Naive B cell (primary cell): ENCODE measurements at regions not wholly inside any gene's neighbourhood (a gene's known extent, or its start where the extent isn't known, plus 50 kb on each side); places are given as distances from the start of the nearest gene placed in this dataset.
A peak's percentile ranks its signal among the peaks of the same experiment; 100 is the strongest.

Source experiments
- ATAC-seq, 2 donors: fragments of 150-1000 bp; cut with Tn5 transposase; 2 replicates each; pipeline ENCODE4 v1.10.0; 2021; ENCODE audit warnings: low read depth in 2 of 2, mild to moderate bottlenecking in 2 of 2, moderate library complexity in 2 of 2
- DNase-seq: peaks from one replicate; pipeline ENCODE4 v3.0.0; 2022
- H3K27ac Mint-ChIP-seq, 6 donors: one replicate each; pipeline ENCODE4 v1.8.0; 2020 to 2022; ENCODE audit warnings: mild to moderate bottlenecking in 6 of 6, mixed read lengths in 6 of 6, moderate library complexity in 5 of 6, inconsistent platforms in 2 of 6
- H3K27me3 Mint-ChIP-seq, 3 donors: one replicate each; pipeline ENCODE4 v1.8.0; 2021 to 2022; ENCODE audit warnings: mixed read lengths in 3 of 3, mild to moderate bottlenecking in 1 of 3
- H3K36me3 Mint-ChIP-seq, 2 donors: one replicate each; pipeline ENCODE4 v1.8.0; 2020 to 2022; ENCODE audit warnings: mixed read lengths in 2 of 2, inconsistent platforms in 1 of 2, mild to moderate bottlenecking in 1 of 2
- H3K4me1 Mint-ChIP-seq, 3 donors: one replicate each; pipeline ENCODE4 v1.8.0; 2020 to 2022; ENCODE audit warnings: mixed read lengths in 3 of 3, inconsistent platforms in 1 of 3, mild to moderate bottlenecking in 1 of 3, moderate library complexity in 1 of 3
- H3K4me3 Mint-ChIP-seq, 8 donors: one replicate each; pipeline ENCODE4 v1.8.0; 2020 to 2022; ENCODE audit warnings: mild to moderate bottlenecking in 8 of 8, mixed read lengths in 8 of 8, moderate library complexity in 8 of 8, inconsistent platforms in 2 of 8
- H3K9me3 Mint-ChIP-seq, 7 donors: one replicate each; pipeline ENCODE4 v1.8.0; 2020 to 2022; ENCODE audit warnings: mixed read lengths in 7 of 7, mild to moderate bottlenecking in 5 of 7, inconsistent platforms in 2 of 7, moderate library complexity in 1 of 7

DNA sequence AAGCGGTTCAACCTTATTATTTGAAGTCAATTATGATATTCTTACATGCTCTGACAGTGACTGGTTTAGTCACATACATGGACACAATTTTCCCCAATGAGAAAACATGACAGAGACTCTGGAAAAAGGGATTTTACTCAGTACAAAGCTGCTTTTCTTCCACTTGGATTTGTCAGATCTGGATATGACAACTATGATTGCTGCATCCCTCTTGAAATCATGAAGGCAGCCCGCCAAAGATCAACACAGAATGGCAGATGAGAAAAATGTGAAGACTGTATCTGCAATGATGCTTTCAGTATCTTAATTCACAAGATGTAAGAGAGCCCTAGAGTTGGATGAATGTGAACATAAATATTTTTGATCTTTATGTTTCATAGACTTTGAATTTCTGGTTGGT, 439.6 kb downstream of the CDH8 start:
- H3K27ac Mint-ChIP-seq, result no peak overlapping the region
- no peak for DNase-seq
- no peak overlapping the region for H3K4me3 Mint-ChIP-seq
- no peaks in the 10 kb centered on the region for H3K4me1 Mint-ChIP-seq
- H3K9me3 Mint-ChIP-seq, result peaks cover 2 to 13% (median 5%) of the 10 kb centered on the region in 7 donors
- ATAC-seq, result no peak
- no peaks in the 10 kb centered on the region for H3K36me3 Mint-ChIP-seq
- no peaks in the 10 kb centered on the region for H3K27me3 Mint-ChIP-seq

DNA sequence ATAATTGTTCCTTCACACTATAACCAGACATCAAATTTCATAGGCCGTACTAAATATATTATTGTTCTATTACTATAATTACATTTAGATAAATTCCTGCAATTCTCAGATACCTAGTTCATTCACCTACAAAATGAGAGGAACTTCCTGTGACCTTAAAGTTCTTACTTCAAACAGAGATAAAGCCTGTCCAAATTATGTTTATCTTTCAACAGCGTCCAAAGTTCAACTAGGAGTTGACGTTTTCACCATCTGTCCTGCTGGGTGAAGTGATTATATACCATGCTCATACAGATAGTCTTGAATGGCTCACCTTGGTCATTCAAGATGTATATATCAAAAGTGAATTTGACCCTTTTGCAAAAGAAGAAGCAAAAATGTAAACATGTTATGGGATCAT, 440.6 kb downstream of the CDH8 start:
- Mint-ChIP-seq H3K27me3 (no peaks in the 10 kb centered on the region), H3K4me3 (no peak overlapping the region), H3K27ac (no peak overlapping the region), H3K4me1 (no peaks in the 10 kb centered on the region), H3K9me3 (peaks cover 2 to 13% (median 5%) of the 10 kb centered on the region in 7 donors), H3K36me3 (no peaks in the 10 kb centered on the region)
- no peak for DNase-seq
- ATAC-seq, result no peak

GRCh38 chr16:61590577-61590976, 445.7 kb downstream of the CDH8 start:
- no peaks in the 10 kb centered on the region for H3K4me1 Mint-ChIP-seq
- DNase-seq, result no peak
- no peaks in the 10 kb centered on the region for H3K27me3 Mint-ChIP-seq
- H3K27ac Mint-ChIP-seq, result no peak overlapping the region
- H3K9me3 Mint-ChIP-seq, result peaks cover 0 to 13% (median 4%) of the 10 kb centered on the region in 7 donors
- H3K36me3 Mint-ChIP-seq, result no peaks in the 10 kb centered on the region
- no peak for ATAC-seq
- H3K4me3 Mint-ChIP-seq, result no peak overlapping the region

DNA sequence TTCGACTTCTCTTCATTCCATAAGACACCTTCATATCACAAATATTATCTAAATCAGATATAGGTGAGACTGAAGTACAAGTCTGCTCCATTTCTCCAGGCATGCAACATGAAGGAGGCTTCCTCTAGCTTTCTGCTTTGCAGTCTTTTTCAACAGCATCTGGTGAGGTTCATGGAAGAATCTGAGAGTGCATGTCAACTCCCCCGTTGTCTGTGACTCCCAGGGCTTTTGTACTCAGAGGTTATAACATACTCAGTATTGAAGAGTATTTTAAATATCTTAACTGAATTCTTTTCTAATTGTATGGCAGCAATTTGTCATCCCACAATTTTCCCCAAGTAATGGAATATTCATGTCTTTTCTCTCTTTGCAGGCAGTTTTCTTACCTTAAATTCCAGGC, 448.7 kb downstream of the CDH8 start:
- H3K9me3 Mint-ChIP-seq, result peaks cover 0 to 5% (median 0%) of the 10 kb centered on the region in 7 donors
- H3K4me1 Mint-ChIP-seq, result no peaks in the 10 kb centered on the region
- H3K27ac Mint-ChIP-seq, result peak overlapping the region in 1 of 6 donors; percentile 77
- no peak for DNase-seq
- no peak overlapping the region for H3K4me3 Mint-ChIP-seq
- no peaks in the 10 kb centered on the region for H3K27me3 Mint-ChIP-seq
- no peak for ATAC-seq
- no peaks in the 10 kb centered on the region for H3K36me3 Mint-ChIP-seq

DNA sequence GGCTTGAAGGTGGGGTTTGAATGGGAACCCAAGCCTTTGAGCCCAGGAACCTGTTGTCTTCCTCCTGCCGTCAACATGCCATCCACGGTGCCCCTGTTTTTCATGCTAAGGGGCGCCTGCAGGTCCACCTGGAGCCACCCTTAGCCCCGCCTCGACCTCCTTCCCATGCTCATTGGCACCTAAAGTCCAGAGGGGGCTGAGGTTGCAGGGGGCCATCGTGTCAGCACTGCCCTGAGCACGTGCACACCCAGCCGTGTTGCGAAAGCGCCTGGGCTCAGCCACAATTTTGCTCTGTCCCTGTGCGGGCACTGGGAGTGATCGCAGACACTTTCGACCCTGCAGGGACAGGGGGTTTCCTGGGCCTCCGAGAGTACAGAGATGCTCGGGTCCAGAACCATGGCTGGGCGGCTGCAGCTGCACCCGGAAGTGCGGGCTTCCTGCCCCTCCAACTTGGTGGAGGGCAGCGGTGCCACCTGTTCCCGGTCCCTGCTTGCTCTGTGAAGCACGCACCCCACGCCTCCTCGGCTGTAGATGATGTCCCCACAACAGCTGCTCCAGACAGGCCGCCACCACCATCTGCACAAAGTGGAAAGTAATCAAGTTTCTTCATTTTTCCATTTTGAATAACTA, 454.7 kb downstream of the CDH8 start:
- Mint-ChIP-seq H3K4me1 (no peaks in the 10 kb centered on the region), H3K27ac (no peak overlapping the region), H3K4me3 (no peak overlapping the region), H3K36me3 (no peaks in the 10 kb centered on the region), H3K9me3 (peaks cover 0 to 4% (median 2%) of the 10 kb centered on the region in 7 donors), H3K27me3 (no peaks in the 10 kb centered on the region)
- DNase-seq, result no peak
- no peak for ATAC-seq

DNA sequence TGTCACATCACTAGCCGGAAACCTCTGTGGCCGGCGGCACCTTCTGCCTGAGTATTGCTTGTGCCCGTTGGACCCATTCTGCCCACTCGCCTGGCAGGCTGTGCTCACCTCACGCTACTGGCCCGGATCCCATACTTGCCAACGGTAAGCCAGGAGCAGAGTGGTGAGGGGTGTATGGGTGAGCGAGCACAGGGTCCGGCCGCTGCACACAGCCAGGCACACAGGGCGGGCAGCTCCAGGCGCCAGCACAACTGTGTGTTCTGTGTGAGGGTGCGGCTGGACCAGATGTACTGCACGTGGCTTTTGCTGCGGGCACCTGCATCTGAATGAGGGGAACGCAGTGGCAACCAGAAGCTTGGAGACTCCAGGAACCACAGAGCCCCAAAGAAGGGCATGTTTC, 455.7 kb downstream of the CDH8 start:
- Mint-ChIP-seq H3K4me1 (no peaks in the 10 kb centered on the region), H3K36me3 (no peaks in the 10 kb centered on the region), H3K4me3 (no peak overlapping the region), H3K27ac (no peak overlapping the region), H3K27me3 (no peaks in the 10 kb centered on the region), H3K9me3 (peaks cover 0 to 9% (median 3%) of the 10 kb centered on the region in 7 donors)
- no peak for ATAC-seq
- no peak for DNase-seq

- Mint-ChIP-seq H3K36me3 (no peaks in the 10 kb centered on the region), H3K27me3 (no peaks in the 10 kb centered on the region), H3K9me3 (peaks cover 0 to 13% (median 5%) of the 10 kb centered on the region in 7 donors), H3K4me1 (no peaks in the 10 kb centered on the region), H3K27ac (no peak overlapping the region), H3K4me3 (no peak overlapping the region)
- DNase-seq (no peak), ATAC-seq (no peak)
These were observed 457.0 kb downstream of the CDH8 start for GRCh38 chr16:61579195-61579594.

DNA sequence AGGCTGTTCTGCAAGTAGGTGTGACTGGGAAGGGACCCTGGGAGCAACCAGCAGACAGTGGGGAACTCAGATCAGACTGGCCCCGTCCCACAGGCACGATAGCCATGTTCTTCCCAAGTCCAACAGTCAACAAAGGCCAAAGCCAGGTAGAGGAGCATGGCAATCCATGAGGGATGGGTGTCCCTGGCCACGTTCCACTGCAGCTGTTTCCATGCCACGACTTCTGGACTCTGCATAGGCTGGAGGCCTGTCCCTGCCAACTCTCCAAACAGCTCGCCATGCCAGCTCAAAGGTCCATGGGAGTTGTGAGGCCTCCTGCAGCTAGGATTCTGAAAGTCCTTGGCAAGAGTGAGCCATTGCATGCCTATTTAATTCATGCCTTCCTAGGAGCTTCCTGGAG, 459.8 kb downstream of the CDH8 start:
- Mint-ChIP-seq H3K27ac (no peak overlapping the region), H3K36me3 (no peaks in the 10 kb centered on the region), H3K4me1 (no peaks in the 10 kb centered on the region), H3K9me3 (peaks cover 3 to 19% (median 6%) of the 10 kb centered on the region in 7 donors), H3K27me3 (no peaks in the 10 kb centered on the region), H3K4me3 (no peak overlapping the region)
- ATAC-seq, result no peak
- DNase-seq, result no peak

DNA sequence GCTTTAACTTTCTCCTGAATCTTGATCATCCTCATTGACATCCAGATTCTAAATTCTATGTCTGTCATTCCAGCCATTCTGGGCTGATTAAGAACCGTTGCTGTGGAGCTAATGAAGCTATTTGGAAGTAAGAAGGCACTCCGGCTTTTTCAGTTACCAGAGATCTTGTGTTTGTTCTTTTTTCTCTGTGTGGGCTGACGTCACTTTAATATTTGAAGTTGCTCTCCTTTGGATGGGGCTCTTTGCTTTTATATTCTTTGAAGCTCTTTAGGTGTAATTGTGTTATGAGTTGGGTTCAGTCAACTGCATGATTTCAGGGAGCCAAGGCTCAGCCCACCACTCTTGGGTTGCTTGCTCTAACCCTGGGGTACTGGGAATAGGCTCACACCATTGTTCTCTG, 460.6 kb downstream of the CDH8 start:
- Mint-ChIP-seq H3K27ac (no peak overlapping the region), H3K36me3 (no peaks in the 10 kb centered on the region), H3K4me3 (no peak overlapping the region), H3K27me3 (no peaks in the 10 kb centered on the region), H3K4me1 (no peaks in the 10 kb centered on the region), H3K9me3 (peaks cover 3 to 19% (median 7%) of the 10 kb centered on the region in 7 donors)
- DNase-seq (no peak), ATAC-seq (no peak)

- no peaks in the 10 kb centered on the region for H3K27me3 Mint-ChIP-seq
- DNase-seq, result no peak
- H3K27ac Mint-ChIP-seq, result no peak overlapping the region
- H3K9me3 Mint-ChIP-seq, result peaks cover 0 to 11% (median 4%) of the 10 kb centered on the region in 7 donors
- H3K4me1 Mint-ChIP-seq, result no peaks in the 10 kb centered on the region
- no peak overlapping the region for H3K4me3 Mint-ChIP-seq
- ATAC-seq, result no peak
- H3K36me3 Mint-ChIP-seq, result no peaks in the 10 kb centered on the region
These were observed 467.2 kb downstream of the CDH8 start for GRCh38 chr16:61569028-61569427.

GRCh38 chr16:61564716-61565115, 471.5 kb downstream of the CDH8 start:
- H3K4me1 Mint-ChIP-seq, result no peaks in the 10 kb centered on the region
- ATAC-seq (no peak), DNase-seq (no peak)
- no peak overlapping the region for H3K27ac Mint-ChIP-seq
- no peak overlapping the region for H3K4me3 Mint-ChIP-seq
- H3K27me3 Mint-ChIP-seq, result no peaks in the 10 kb centered on the region
- peaks cover 0 to 11% (median 2%) of the 10 kb centered on the region in 7 donors for H3K9me3 Mint-ChIP-seq
- no peaks in the 10 kb centered on the region for H3K36me3 Mint-ChIP-seq

GRCh38 chr16:61555718-61556441, 480.4 kb downstream of the CDH8 start:
- Mint-ChIP-seq H3K4me1 (no peaks in the 10 kb centered on the region), H3K36me3 (no peaks in the 10 kb centered on the region), H3K4me3 (no peak overlapping the region), H3K27me3 (no peaks in the 10 kb centered on the region), H3K9me3 (peaks cover 0 to 13% (median 0%) of the 10 kb centered on the region in 7 donors), H3K27ac (no peak overlapping the region)
- no peak for DNase-seq
- ATAC-seq, result no peak

- Mint-ChIP-seq H3K4me1 (no peaks in the 10 kb centered on the region), H3K4me3 (no peak overlapping the region), H3K27ac (no peak overlapping the region), H3K9me3 (peaks cover 0 to 6% (median 0%) of the 10 kb centered on the region in 7 donors), H3K36me3 (no peaks in the 10 kb centered on the region), H3K27me3 (no peaks in the 10 kb centered on the region)
- ATAC-seq (no peak), DNase-seq (no peak)
These were observed 486.9 kb downstream of the CDH8 start for GRCh38 chr16:61549327-61549726.

GRCh38 chr16:61547626-61548025, 488.6 kb downstream of the CDH8 start:
- ATAC-seq (no peak), DNase-seq (no peak)
- peaks cover 0 to 6% (median 1%) of the 10 kb centered on the region in 7 donors for H3K9me3 Mint-ChIP-seq
- no peak overlapping the region for H3K27ac Mint-ChIP-seq
- H3K4me1 Mint-ChIP-seq, result no peaks in the 10 kb centered on the region
- H3K36me3 Mint-ChIP-seq, result no peaks in the 10 kb centered on the region
- H3K4me3 Mint-ChIP-seq, result no peak overlapping the region
- H3K27me3 Mint-ChIP-seq, result no peaks in the 10 kb centered on the region
